Liver (tissue), 8 donors: ENCODE measurements at regions not wholly inside any gene's neighbourhood (a gene's known extent, or its start where the extent isn't known, plus 50 kb on each side); places are given as distances from the start of the nearest gene placed in this dataset.

Experiments
- DNase-seq: peaks from one replicate; pipeline ENCODE4 v3.0.0-alpha.2; 2017; ENCODE audit warnings: low spot score
- H3K27ac ChIP-seq, 2 donors: one replicate each; pipeline ENCODE4 v1.7.0; 2013; ENCODE audit warnings: inconsistent platforms in 2 of 2, low read length in 2 of 2, control low read depth in 1 of 2, low read depth in 1 of 2, mild to moderate bottlenecking in 1 of 2
- H3K27me3 ChIP-seq, 4 donors: one replicate each; pipeline versions ENCODE4 v1.6.1 to v1.7.0; 2013; ENCODE audit warnings: low read length in 3 of 4, inconsistent platforms in 1 of 4, mild to moderate bottlenecking in 1 of 4, moderate library complexity in 1 of 4; ENCODE audit not compliant: control insufficient read depth in 4 of 4, insufficient read depth in 4 of 4
- H3K36me3 ChIP-seq, 4 donors: one replicate each; pipeline versions ENCODE4 v1.6.1 to v1.7.0; 2013; ENCODE audit warnings: low read length in 3 of 4, mild to moderate bottlenecking in 3 of 4, low read depth in 1 of 4, moderate library complexity in 1 of 4; ENCODE audit not compliant: control insufficient read depth in 4 of 4, insufficient read depth in 3 of 4
- H3K4me1 ChIP-seq, 4 donors: one replicate each; pipeline versions ENCODE4 v1.6.1 to v1.7.0; 2013; ENCODE audit warnings: low read length in 3 of 4, mild to moderate bottlenecking in 3 of 4, moderate library complexity in 1 of 4; ENCODE audit not compliant: control insufficient read depth in 4 of 4, insufficient read depth in 4 of 4
- H3K4me3 ChIP-seq, 3 donors: one replicate each; pipeline versions ENCODE4 v1.6.1 to v1.7.0; 2013; ENCODE audit warnings: low read length in 3 of 3, control low read depth in 1 of 3, low read depth in 1 of 3, mild to moderate bottlenecking in 1 of 3
- H3K9ac ChIP-seq, 2 donors: one replicate each; pipeline ENCODE4 v1.7.0; 2013; ENCODE audit warnings: low read length in 2 of 2, mild to moderate bottlenecking in 2 of 2, moderate library complexity in 2 of 2, control low read depth in 1 of 2, low read depth in 1 of 2
- H3K9me3 ChIP-seq, 4 donors: one replicate each; pipeline versions ENCODE4 v1.6.1 to v1.7.0; 2013; ENCODE audit warnings: low read length in 3 of 4; ENCODE audit not compliant: control insufficient read depth in 4 of 4
- GABPA ChIP-seq, 2 donors: IDR thresholded peaks in 1 of 2; conservative IDR thresholded peaks in 1 of 2; 2 replicates each; pipeline ENCODE4 v1.6.1; 2016; ENCODE audit warnings: antibody characterized with exemption in 2 of 2, mild to moderate bottlenecking in 1 of 2, moderate library complexity in 1 of 2
- HNF4A ChIP-seq, 2 donors: conservative IDR thresholded peaks; 2 replicates each; pipeline ENCODE4 v1.6.1; 2016; ENCODE audit warnings: antibody characterized with exemption in 2 of 2, mild to moderate bottlenecking in 2 of 2
- HNF4G ChIP-seq: IDR thresholded peaks from 2 replicates; pipeline ENCODE4 v1.6.1; 2016; ENCODE audit warnings: antibody characterized with exemption
- JUND ChIP-seq, 2 donors: IDR thresholded peaks; 2 replicates each; pipeline ENCODE4 v1.6.1; 2016; ENCODE audit warnings: antibody characterized with exemption in 2 of 2
- NR2F2 ChIP-seq: IDR thresholded peaks from 2 replicates; pipeline ENCODE4 v1.6.1; 2016; ENCODE audit warnings: antibody characterized with exemption
- RAD21 ChIP-seq, 2 donors: IDR thresholded peaks; 2 replicates each; pipeline ENCODE4 v1.6.1; 2016; ENCODE audit warnings: antibody characterized with exemption in 2 of 2, mild to moderate bottlenecking in 2 of 2
- TAF1 ChIP-seq: conservative IDR thresholded peaks from 2 replicates; pipeline ENCODE4 v1.6.1; 2016; ENCODE audit warnings: antibody characterized with exemption, mild to moderate bottlenecking
- YY1 ChIP-seq: IDR thresholded peaks from 2 replicates; pipeline ENCODE4 v1.6.1; 2016; ENCODE audit warnings: antibody characterized with exemption, mild to moderate bottlenecking
- WGBS: extraction: QIAGEN DNeasy Blood & Tissue Kit; methylation state at CpG from one replicate; pipeline ENCODE4 v1.1.7; 2013; 5-methylcytosine and 5-hydroxymethylcytosine counted together
- TF ChIP-seq, protein P1 (sequence below): IDR thresholded peaks from 2 replicates; pipeline ENCODE4 v1.6.1; 2016; ENCODE audit warnings: antibody characterized with exemption
- TF ChIP-seq, protein P2 (sequence below): IDR thresholded peaks from 2 replicates; pipeline ENCODE4 v1.6.1; 2016; ENCODE audit warnings: antibody characterized with exemption
- TF ChIP-seq, protein P3 (sequence below): IDR thresholded peaks from 2 replicates; pipeline ENCODE4 v1.6.1; 2016; ENCODE audit warnings: antibody characterized with exemption, mild to moderate bottlenecking
- TF ChIP-seq, protein P4 (sequence below): fragments of 150-350 bp; IDR thresholded peaks from 2 replicates; pipeline ENCODE4 v1.5.1; 2017; ENCODE audit warnings: improper control_type of control experiment, low read depth, low read length; ENCODE audit not compliant: missing input control
- donor health status: healthy.
- donor health status: healthy.
- donor health status: healthy.
- donor health status: healthy.
- donor health status: healthy.

DNA sequence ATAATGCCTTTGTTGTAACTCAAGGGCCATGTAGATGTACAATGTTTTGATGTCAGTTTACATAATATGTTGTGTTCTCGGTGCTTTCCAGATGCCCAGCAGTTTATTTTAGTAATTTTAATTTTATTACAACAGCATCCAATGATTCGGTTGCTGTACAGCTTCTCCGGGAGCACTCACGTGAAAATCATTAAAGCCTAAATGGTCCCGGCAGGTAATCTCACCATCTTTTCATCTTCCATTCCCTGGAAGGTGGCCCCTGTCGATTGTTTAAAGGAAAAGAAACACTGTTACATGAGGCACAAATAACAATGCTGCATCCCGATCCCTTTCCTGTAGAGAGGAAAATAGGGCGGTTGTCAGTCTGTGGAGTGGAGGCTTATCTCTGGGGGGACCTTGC, 498.1 kb downstream of the SLC4A3 start:
- WGBS, result 75% methylated on average over 8 of the region's 8 CpGs
- DNase-seq, result no peak
- H3K27ac ChIP-seq, result no peak overlapping the region
- peaks cover 0 to 5% (median 1%) of the 10 kb centered on the region in 4 donors for H3K9me3 ChIP-seq
- H3K27me3 ChIP-seq, result no peaks in the 10 kb centered on the region
- H3K36me3 ChIP-seq, result no peaks in the 10 kb centered on the region
- no peaks in the 10 kb centered on the region for H3K4me1 ChIP-seq
- no peak overlapping the region for H3K9ac ChIP-seq
- no peak for TF ChIP-seq NR2F2
- TF ChIP-seq, protein P1, sequence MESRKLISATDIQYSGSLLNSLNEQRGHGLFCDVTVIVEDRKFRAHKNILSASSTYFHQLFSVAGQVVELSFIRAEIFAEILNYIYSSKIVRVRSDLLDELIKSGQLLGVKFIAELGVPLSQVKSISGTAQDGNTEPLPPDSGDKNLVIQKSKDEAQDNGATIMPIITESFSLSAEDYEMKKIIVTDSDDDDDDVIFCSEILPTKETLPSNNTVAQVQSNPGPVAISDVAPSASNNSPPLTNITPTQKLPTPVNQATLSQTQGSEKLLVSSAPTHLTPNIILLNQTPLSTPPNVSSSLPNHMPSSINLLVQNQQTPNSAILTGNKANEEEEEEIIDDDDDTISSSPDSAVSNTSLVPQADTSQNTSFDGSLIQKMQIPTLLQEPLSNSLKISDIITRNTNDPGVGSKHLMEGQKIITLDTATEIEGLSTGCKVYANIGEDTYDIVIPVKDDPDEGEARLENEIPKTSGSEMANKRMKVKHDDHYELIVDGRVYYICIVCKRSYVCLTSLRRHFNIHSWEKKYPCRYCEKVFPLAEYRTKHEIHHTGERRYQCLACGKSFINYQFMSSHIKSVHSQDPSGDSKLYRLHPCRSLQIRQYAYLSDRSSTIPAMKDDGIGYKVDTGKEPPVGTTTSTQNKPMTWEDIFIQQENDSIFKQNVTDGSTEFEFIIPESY, result no peak
- no peak overlapping the region for H3K4me3 ChIP-seq

DNA sequence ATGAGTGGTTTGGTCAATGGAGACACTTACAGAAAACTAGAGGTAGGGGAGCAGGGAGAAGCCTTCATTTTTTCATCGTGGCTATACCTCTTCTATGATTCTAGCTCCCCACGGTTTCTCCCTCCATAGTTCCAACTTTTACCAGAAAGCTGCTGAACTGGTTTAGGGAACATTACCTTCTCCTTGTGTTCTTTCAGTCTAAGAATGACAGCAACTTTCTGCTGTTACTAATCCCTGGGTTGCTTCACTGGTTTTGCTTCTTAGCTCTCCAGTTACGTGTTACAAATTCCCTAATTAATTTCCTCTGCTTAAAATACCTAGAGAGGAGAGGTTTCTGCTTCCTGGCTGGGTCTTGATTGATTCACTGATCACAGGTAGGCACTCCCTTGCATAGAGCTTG, 499.9 kb downstream of the SLC4A3 start:
- peaks cover 0 to 9% (median 4%) of the 10 kb centered on the region in 4 donors for H3K9me3 ChIP-seq
- whole genome bisulfite sequencing, result 63% methylated on average over 3 of the region's 3 CpGs

More for the DNA sequence above, 499.9 kb downstream of the SLC4A3 start:
- Histone ChIP-seq H3K9ac (no peak overlapping the region), H3K4me1 (no peaks in the 10 kb centered on the region), H3K27ac (no peak overlapping the region), H3K4me3 (no peak overlapping the region), H3K27me3 (no peaks in the 10 kb centered on the region), H3K36me3 (no peaks in the 10 kb centered on the region)
- TF ChIP-seq TAF1 (no peak), RAD21 (IDR thresholded peaks at IDR 0.05) (no peak), YY1 (no peak), HNF4A (conservative IDR thresholded peaks at IDR 0.05) (no peak), JUND (IDR thresholded peaks at IDR 0.05) (no peak), HNF4G (no peak), GABPA (IDR thresholded peaks at IDR 0.05 in 1 of 2, conservative IDR thresholded peaks at IDR 0.05 in 1 of 2) (no peak)
- TF ChIP-seq, protein P2, sequence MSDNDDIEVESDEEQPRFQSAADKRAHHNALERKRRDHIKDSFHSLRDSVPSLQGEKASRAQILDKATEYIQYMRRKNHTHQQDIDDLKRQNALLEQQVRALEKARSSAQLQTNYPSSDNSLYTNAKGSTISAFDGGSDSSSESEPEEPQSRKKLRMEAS, result no peak
- TF ChIP-seq, protein P3, sequence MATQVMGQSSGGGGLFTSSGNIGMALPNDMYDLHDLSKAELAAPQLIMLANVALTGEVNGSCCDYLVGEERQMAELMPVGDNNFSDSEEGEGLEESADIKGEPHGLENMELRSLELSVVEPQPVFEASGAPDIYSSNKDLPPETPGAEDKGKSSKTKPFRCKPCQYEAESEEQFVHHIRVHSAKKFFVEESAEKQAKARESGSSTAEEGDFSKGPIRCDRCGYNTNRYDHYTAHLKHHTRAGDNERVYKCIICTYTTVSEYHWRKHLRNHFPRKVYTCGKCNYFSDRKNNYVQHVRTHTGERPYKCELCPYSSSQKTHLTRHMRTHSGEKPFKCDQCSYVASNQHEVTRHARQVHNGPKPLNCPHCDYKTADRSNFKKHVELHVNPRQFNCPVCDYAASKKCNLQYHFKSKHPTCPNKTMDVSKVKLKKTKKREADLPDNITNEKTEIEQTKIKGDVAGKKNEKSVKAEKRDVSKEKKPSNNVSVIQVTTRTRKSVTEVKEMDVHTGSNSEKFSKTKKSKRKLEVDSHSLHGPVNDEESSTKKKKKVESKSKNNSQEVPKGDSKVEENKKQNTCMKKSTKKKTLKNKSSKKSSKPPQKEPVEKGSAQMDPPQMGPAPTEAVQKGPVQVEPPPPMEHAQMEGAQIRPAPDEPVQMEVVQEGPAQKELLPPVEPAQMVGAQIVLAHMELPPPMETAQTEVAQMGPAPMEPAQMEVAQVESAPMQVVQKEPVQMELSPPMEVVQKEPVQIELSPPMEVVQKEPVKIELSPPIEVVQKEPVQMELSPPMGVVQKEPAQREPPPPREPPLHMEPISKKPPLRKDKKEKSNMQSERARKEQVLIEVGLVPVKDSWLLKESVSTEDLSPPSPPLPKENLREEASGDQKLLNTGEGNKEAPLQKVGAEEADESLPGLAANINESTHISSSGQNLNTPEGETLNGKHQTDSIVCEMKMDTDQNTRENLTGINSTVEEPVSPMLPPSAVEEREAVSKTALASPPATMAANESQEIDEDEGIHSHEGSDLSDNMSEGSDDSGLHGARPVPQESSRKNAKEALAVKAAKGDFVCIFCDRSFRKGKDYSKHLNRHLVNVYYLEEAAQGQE, result no peak
- TF ChIP-seq, protein P1, result no peak
- TF ChIP-seq, protein P4, sequence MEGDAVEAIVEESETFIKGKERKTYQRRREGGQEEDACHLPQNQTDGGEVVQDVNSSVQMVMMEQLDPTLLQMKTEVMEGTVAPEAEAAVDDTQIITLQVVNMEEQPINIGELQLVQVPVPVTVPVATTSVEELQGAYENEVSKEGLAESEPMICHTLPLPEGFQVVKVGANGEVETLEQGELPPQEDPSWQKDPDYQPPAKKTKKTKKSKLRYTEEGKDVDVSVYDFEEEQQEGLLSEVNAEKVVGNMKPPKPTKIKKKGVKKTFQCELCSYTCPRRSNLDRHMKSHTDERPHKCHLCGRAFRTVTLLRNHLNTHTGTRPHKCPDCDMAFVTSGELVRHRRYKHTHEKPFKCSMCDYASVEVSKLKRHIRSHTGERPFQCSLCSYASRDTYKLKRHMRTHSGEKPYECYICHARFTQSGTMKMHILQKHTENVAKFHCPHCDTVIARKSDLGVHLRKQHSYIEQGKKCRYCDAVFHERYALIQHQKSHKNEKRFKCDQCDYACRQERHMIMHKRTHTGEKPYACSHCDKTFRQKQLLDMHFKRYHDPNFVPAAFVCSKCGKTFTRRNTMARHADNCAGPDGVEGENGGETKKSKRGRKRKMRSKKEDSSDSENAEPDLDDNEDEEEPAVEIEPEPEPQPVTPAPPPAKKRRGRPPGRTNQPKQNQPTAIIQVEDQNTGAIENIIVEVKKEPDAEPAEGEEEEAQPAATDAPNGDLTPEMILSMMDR, result no peak
- DNase-seq, result no peak
